Stimulated activated CD4-positive, alpha-beta T cell treated with anti-CD3 and anti-CD28 coated beads, Interleukin-12 subunit alpha, Interleukin-12 subunit beta, amount 100 ng/mL, for 4 hours (primary cell): ENCODE measurements at regions not wholly inside any gene's neighbourhood (a gene's known extent, or its start where the extent isn't known, plus 50 kb on each side); places are given as distances from the start of the nearest gene placed in this dataset.

Experiments used
- DNase-seq: peaks from one replicate; pipeline ENCODE4 v3.0.0-alpha.2; 2020

- DNase-seq, result no peak
Observed at GRCh38 chr6:15058200-15059061, 187.4 kb upstream of the JARID2 start.

DNA sequence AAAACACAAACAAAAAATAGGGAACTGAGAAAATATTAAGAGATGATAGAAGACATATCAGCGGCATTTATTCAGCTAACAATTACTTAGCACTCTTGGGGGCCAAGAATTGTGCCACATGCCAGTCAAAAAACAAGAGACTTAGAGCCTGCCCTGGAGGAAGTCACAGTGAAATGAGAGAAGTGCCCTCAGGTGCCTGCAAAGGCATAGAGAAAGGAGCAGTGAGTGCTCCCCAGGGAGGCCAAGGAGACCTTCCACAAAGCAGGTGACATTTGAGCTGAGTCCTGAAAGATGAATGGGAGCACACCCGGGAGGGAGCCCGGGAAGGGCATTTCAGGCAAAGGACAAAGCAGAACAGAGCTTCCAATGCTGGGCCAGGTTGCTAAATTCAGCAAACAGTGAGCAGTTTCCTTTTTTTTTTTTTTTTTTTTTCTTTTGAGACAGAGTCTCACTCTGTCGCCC, 184.7 kb upstream of the JARID2 start:
- no peak for DNase-seq

- no peak for DNase-seq
Observed at GRCh38 chr6:15061908-15062515, 183.9 kb upstream of the JARID2 start.

- no peak for DNase-seq
Observed at GRCh38 chr6:15062516-15063252, 183.2 kb upstream of the JARID2 start.

- no peak for DNase-seq
Observed at GRCh38 chr6:15063253-15063853, 182.5 kb upstream of the JARID2 start.

DNA sequence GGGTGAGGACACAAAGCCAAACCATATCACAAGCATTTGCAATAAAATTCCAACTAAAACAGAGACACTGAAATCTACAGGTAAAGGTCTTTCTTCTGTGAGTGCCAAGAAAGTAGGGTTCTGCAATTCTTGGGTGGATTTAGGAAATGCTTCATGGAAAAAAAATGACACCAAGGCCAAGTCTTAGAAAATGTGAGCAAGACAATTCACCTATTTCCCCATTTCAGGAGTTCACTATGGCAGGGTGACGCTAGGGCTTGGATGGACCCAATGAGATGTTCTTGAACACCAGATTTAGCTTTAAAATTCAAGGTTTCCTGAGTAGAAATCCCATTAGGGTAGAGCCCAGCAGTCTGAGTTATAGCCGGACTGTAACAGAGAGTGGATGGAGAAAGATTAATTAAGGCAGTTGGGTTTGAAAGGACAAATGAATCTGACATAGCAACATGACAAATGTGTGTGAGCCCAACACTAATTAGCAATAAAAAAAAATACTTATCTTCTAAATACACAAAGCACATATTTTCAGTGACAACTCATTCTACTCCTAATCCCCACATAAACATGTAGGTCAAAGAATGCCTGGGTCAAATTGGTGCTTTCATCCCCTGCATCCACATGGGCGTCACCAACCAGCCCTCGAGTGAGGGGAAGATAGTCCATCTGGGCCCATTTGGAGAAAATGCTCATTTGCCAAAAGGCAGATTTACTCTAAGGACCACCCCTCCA, 180.4 kb upstream of the JARID2 start:
- no peak for DNase-seq

GRCh38 chr6:15066089-15066758, 179.6 kb upstream of the JARID2 start:
- no peak for DNase-seq

GRCh38 chr6:15073344-15073789, 172.5 kb upstream of the JARID2 start:
- DNase-seq, result no peak

- no peak for DNase-seq
Observed at GRCh38 chr6:15073883-15074465, 171.9 kb upstream of the JARID2 start.

GRCh38 chr6:15074806-15075205, 171.1 kb upstream of the JARID2 start:
- DNase-seq, result no peak

DNA sequence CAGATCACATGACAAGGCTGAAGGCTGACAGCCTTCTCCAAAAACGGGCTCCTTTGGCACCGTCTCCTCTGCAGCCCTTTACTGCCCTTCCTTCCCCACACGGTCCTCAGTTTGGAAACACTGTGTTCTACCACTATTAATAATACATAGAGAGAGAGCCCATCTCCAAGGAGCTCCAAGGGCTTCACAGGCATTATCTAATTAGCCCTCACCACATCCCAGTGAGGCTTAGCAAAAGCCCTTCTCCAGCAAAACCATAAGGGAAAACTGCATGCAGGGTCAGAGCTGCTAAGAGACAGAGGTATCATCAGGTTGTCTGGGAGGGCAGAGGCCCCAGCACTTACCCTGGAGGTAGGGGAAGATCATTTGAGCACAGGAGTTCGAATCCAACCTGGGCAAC, 169.3 kb upstream of the JARID2 start:
- DNase-seq, result no peak

- no peak for DNase-seq
Observed at GRCh38 chr6:15077006-15077405, 168.9 kb upstream of the JARID2 start.

GRCh38 chr6:15077961-15078360, 167.9 kb upstream of the JARID2 start:
- DNase-seq, result no peak

DNA sequence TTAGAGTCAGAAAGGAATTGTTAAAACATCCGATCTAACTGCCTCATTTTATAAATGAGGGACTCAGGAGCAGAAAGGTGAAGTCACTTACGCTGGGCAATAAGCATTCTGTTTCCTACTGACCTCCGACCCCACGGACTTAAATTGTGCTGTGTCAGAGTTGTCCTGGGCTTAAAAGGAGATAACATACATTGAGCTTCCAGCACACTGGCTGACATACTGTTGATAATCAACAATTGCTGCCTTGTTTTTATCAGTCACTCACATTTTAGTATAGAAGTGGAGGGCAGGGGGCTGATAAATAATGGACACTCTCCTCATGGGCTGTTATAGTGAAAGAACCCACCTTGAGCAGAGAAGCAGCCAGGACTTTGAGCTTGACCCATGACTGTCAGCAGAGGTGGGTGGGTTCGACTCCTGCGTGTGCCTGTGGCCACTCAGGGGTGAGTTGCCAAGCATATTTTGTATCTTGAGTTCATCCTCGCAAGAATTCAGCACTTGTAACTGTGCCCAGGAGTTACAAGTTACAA, 166.5 kb upstream of the JARID2 start:
- DNase-seq, result no peak

DNA sequence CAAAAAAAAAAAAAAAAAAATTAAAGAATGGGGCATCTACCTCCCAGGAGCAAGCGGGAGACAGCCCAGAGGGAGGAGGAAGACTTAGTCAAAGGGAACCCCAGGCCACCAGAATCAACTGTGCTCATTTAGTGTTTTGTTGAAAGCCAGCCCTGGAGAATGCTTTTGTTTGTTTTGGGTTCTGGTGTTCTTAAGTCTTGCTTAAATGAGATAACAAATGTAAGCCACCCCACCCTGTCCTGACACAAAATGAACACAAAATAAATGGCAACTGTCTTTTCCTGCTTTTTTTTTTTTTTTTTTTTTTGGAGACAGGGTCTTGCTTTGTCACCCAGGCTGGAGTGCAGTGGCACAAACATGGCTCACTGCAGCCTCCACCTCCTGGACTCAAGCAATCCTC, 165.0 kb upstream of the JARID2 start:
- no peak for DNase-seq

DNA sequence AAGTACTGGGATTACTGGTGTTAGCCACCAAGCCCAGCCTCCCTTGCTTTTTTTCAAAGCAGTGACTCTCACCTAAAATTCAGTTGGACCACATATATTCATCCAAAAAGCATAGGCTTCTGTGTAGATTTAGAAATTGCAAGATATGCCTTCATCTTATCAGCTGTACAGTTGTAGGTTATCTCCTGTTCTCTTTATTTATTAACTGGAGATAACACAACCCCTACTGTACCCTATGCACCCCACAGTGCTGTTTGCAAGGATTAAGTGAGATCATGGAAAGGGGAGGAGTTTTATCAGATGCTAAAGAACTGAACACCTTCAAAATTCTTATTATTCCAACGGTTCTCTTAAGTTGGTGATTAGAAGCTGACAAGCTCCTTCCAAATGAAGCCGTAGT, 164.4 kb upstream of the JARID2 start:
- no peak for DNase-seq

DNA sequence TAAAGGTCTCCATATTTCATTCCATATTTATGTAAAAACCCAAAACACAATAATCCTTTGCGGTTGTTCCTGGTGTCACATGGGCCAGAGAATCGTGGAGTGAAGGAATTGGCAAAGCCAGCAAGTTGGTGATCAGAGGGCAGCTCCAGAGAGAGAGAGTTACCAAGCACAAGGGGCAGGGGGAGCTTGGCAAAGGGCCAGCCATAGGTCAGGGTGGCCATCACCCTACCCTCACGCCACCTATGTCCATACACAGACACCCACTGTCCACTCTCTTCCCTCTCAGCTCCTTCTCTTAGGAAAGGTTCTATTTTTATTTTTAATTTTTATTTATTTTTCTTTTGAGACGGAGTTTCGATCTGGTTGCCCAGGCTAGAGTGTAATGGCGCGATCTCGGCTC, 163.2 kb upstream of the JARID2 start:
- DNase-seq, result no peak

GRCh38 chr6:15086348-15087158, 159.3 kb upstream of the JARID2 start:
- no peak for DNase-seq

GRCh38 chr6:15087186-15087589, 158.7 kb upstream of the JARID2 start:
- DNase-seq, result no peak

DNA sequence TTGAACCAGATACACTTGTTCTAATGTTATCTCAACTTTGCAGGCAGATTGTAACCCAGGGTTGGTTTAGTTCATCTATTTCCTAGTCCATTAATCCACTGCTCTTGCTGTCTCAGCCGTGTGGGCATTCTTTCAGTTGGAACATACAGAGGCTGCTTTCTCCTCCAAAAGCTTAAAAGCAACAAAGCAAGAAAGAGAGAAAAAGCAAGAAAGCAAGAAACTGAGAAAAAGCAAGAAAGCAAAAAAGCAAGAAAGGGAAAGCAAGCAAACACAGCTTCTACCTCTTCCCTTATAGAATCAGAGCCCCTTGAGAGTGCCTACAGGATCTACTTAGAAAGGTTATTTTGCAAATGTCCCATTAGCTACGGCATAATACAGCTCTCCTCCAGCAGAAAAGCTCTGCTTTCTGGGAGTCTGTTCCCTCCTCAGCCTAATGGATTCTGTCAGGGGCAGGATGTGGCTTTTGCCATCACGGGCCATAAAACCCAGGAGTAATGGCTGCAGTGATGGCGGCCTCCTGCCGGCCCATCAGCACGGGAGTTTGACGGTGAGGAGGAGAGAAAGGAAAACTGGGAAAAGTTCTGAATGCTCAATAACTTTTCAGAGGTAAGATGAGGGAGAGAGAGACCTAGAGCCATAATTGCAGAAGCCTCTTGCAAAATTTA, 156.8 kb upstream of the JARID2 start:
- no peak for DNase-seq
